Suprapubic skin (tissue), 4 donors: ENCODE measurements at regions not wholly inside any gene's neighbourhood (a gene's known extent, or its start where the extent isn't known, plus 50 kb on each side); places are given as distances from the start of the nearest gene placed in this dataset.

Source experiments
- EP300 ChIP-seq: sonication (generic); formaldehyde crosslinking; IDR thresholded peaks from one replicate; pipeline ENCODE4 v1.6.1; 2017; ENCODE audit warnings: antibody characterized with exemption
- POLR2AphosphoS5 ChIP-seq, 3 donors: sonication (generic); formaldehyde crosslinking; IDR thresholded peaks; one replicate each; pipeline ENCODE4 v1.6.1; 2017; ENCODE audit warnings: antibody characterized with exemption in 3 of 3
- TF ChIP-seq, protein P1 (sequence below), 2 donors: fragments of 200-600 bp in 1 of 2; fragments of 450-650 bp in 1 of 2; sonication (generic) in 1 of 2; IDR thresholded peaks; one replicate each; pipeline ENCODE4 v1.5.1; 2016 to 2019; ENCODE audit warnings: antibody characterized with exemption in 2 of 2, mild to moderate bottlenecking in 1 of 2, moderate library complexity in 1 of 2

GRCh38 chr22:25282346-25282670 lies 62.9 kb downstream of the CRYBB2 start:
- TF ChIP-seq, protein P1, sequence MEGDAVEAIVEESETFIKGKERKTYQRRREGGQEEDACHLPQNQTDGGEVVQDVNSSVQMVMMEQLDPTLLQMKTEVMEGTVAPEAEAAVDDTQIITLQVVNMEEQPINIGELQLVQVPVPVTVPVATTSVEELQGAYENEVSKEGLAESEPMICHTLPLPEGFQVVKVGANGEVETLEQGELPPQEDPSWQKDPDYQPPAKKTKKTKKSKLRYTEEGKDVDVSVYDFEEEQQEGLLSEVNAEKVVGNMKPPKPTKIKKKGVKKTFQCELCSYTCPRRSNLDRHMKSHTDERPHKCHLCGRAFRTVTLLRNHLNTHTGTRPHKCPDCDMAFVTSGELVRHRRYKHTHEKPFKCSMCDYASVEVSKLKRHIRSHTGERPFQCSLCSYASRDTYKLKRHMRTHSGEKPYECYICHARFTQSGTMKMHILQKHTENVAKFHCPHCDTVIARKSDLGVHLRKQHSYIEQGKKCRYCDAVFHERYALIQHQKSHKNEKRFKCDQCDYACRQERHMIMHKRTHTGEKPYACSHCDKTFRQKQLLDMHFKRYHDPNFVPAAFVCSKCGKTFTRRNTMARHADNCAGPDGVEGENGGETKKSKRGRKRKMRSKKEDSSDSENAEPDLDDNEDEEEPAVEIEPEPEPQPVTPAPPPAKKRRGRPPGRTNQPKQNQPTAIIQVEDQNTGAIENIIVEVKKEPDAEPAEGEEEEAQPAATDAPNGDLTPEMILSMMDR (IDR thresholded peaks at IDR 0.05) = no peak
- TF ChIP-seq EP300 = no peak
- TF ChIP-seq POLR2AphosphoS5 (IDR thresholded peaks at IDR 0.05) = no peak
